ENCODE measurements at regions not wholly inside any gene's neighbourhood (a gene's known extent, or its start where the extent isn't known, plus 50 kb on each side); places are given as distances from the start of the nearest gene placed in this dataset.

GRCh38 chr14:34237677-34238076, 224.4 kb downstream of the SPTSSA start:
- TF ChIP-seq CREB1 (IDR thresholded peaks at IDR 0.05; ENCODE audit: low read depth) (no peak), RAD21 (IDR thresholded peaks at IDR 0.05; ENCODE audit: low read depth) (no peak), TEAD4 (IDR thresholded peaks at IDR 0.05) (no peak), USF1 (IDR thresholded peaks at IDR 0.05) (no peak), TCF12 (IDR thresholded peaks at IDR 0.05; ENCODE audit: low read depth) (no peak), YY1 (IDR thresholded peaks at IDR 0.05; ENCODE audit: low read depth) (no peak), MAX (IDR thresholded peaks at IDR 0.05) (no peak), ZBTB7A (IDR thresholded peaks at IDR 0.05; ENCODE audit: low read depth) (no peak), TAF1 (IDR thresholded peaks at IDR 0.05; ENCODE audit: low read depth) (no peak), NFIC (IDR thresholded peaks at IDR 0.05) (no peak), CEBPB (IDR thresholded peaks at IDR 0.05) (no peak), EGR1 (IDR thresholded peaks at IDR 0.05) (no peak), EP300 (IDR thresholded peaks at IDR 0.05; ENCODE audit: borderline replicate concordance) (no peak), REST (IDR thresholded peaks at IDR 0.05; ENCODE audit: low read depth) (no peak)

GRCh38 chr14:34237081-34237480, 225.0 kb downstream of the SPTSSA start:
- no peak for TF ChIP-seq ZBTB7A (IDR thresholded peaks at IDR 0.05; ENCODE audit: low read depth)
- no peak for TF ChIP-seq MAX (IDR thresholded peaks at IDR 0.05)
- no peak for TF ChIP-seq USF1 (IDR thresholded peaks at IDR 0.05)
- no peak for TF ChIP-seq FOXM1 (IDR thresholded peaks at IDR 0.05; ENCODE audit: borderline replicate concordance, low read depth)
- no peak for TF ChIP-seq CEBPB (IDR thresholded peaks at IDR 0.05)
- TF ChIP-seq NFIC (IDR thresholded peaks at IDR 0.05) = no peak
- TF ChIP-seq RAD21 (IDR thresholded peaks at IDR 0.05; ENCODE audit: low read depth) = no peak
- TF ChIP-seq CREB1 (IDR thresholded peaks at IDR 0.05; ENCODE audit: low read depth) = no peak
- no peak for TF ChIP-seq TEAD4 (IDR thresholded peaks at IDR 0.05)
- TF ChIP-seq YY1 (IDR thresholded peaks at IDR 0.05; ENCODE audit: low read depth) = no peak
- no peak for TF ChIP-seq EP300 (IDR thresholded peaks at IDR 0.05; ENCODE audit: borderline replicate concordance)
- TF ChIP-seq EGR1 (IDR thresholded peaks at IDR 0.05) = no peak
- no peak for TF ChIP-seq TAF1 (IDR thresholded peaks at IDR 0.05; ENCODE audit: low read depth)
- no peak for TF ChIP-seq TCF12 (IDR thresholded peaks at IDR 0.05; ENCODE audit: low read depth)

GRCh38 chr14:34235643-34236300, 226.3 kb downstream of the SPTSSA start:
- TF ChIP-seq MAX (IDR thresholded peaks at IDR 0.05) = no peak
- no peak for TF ChIP-seq ZBTB7A (IDR thresholded peaks at IDR 0.05; ENCODE audit: low read depth)
- TF ChIP-seq RAD21 (IDR thresholded peaks at IDR 0.05; ENCODE audit: low read depth) = no peak
- TF ChIP-seq CREB1 (IDR thresholded peaks at IDR 0.05; ENCODE audit: low read depth) = no peak
- no peak for TF ChIP-seq USF1 (IDR thresholded peaks at IDR 0.05)

GRCh38 chr14:34234258-34234657, 227.8 kb downstream of the SPTSSA start:
- TF ChIP-seq RAD21 (IDR thresholded peaks at IDR 0.05; ENCODE audit: low read depth) = no peak
- TF ChIP-seq CREB1 (IDR thresholded peaks at IDR 0.05; ENCODE audit: low read depth) = no peak
- TF ChIP-seq MAX (IDR thresholded peaks at IDR 0.05) = no peak

GRCh38 chr14:34233619-34234018, 228.4 kb downstream of the SPTSSA start:
- no peak for TF ChIP-seq EP300 (IDR thresholded peaks at IDR 0.05; ENCODE audit: borderline replicate concordance)
- no peak for TF ChIP-seq TEAD4 (IDR thresholded peaks at IDR 0.05)
- TF ChIP-seq MAX (IDR thresholded peaks at IDR 0.05) = no peak
- TF ChIP-seq EGR1 (IDR thresholded peaks at IDR 0.05) = no peak
- TF ChIP-seq FOXM1 (IDR thresholded peaks at IDR 0.05; ENCODE audit: borderline replicate concordance, low read depth) = no peak
- no peak for TF ChIP-seq YY1 (IDR thresholded peaks at IDR 0.05; ENCODE audit: low read depth)
- no peak for TF ChIP-seq RAD21 (IDR thresholded peaks at IDR 0.05; ENCODE audit: low read depth)
- no peak for TF ChIP-seq ZBTB7A (IDR thresholded peaks at IDR 0.05; ENCODE audit: low read depth)
- TF ChIP-seq REST (IDR thresholded peaks at IDR 0.05; ENCODE audit: low read depth) = no peak
- no peak for TF ChIP-seq CREB1 (IDR thresholded peaks at IDR 0.05; ENCODE audit: low read depth)
- TF ChIP-seq CEBPB (IDR thresholded peaks at IDR 0.05) = no peak
- TF ChIP-seq TCF12 (IDR thresholded peaks at IDR 0.05; ENCODE audit: low read depth) = no peak
- no peak for TF ChIP-seq NFIC (IDR thresholded peaks at IDR 0.05)
